ENCODE measurements at regions not wholly inside any gene's neighbourhood (a gene's known extent, or its start where the extent isn't known, plus 50 kb on each side); places are given as distances from the start of the nearest gene placed in this dataset.

DNA sequence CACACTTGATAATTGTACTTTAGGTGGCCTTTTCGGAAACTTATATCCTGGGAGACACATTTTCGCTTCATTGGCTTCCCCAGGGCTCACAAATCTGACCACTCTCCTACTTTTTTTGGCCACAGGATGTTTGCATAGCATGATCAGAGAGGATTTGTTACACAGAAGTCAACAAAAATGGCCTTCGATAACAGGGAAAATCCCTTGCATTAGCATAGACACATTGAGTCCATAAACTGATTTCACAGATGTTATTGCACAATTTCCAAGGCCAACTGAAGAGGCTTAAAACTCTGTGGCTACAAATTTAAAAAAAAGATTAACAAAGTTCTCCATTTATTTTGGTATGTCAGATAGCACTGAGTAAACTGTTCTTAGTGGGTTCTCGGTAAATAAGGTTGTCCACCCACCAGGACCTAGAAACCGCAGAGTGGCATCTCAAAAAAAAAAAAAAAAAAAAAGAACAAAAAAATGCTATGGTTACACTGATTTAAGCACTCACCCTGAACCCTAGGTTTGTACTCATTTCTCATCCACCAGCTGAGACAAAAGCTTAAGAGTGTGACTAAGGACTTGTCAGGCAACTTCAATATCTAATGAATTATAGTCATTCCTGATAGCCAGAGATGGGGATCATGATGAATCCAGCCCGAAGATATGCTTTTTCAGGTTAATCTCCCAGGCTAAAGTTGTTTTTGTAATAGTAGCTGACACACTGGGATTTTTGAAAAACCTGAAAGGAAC lies 188.9 kb upstream of the SYNPR start:
- Histone ChIP-seq H3K9ac (ENCODE audit: low read depth in 1 of 2, low read length in 2 of 2) (no peak overlapping the region), H3K27me3 (ENCODE audit: control insufficient read depth in 2 of 2, insufficient read depth in 2 of 2, low read length in 2 of 2) (no peaks in the 10 kb centered on the region), H3K27ac (ENCODE audit: low read depth in 2 of 2, low read length in 2 of 2) (no peak overlapping the region), H3K4me1 (ENCODE audit: control insufficient read depth in 2 of 2, insufficient read depth in 2 of 2, low read length in 2 of 2) (no peaks in the 10 kb centered on the region), H3K36me3 (ENCODE audit: control insufficient read depth in 2 of 2, insufficient read depth in 2 of 2, low read length in 2 of 2) (no peaks in the 10 kb centered on the region), H3K4me3 (ENCODE audit: low read length in 2 of 2) (no peak overlapping the region), H3K9me3 (ENCODE audit: control insufficient read depth in 2 of 2, low read length in 2 of 2) (no peaks in the 10 kb centered on the region)

DNA sequence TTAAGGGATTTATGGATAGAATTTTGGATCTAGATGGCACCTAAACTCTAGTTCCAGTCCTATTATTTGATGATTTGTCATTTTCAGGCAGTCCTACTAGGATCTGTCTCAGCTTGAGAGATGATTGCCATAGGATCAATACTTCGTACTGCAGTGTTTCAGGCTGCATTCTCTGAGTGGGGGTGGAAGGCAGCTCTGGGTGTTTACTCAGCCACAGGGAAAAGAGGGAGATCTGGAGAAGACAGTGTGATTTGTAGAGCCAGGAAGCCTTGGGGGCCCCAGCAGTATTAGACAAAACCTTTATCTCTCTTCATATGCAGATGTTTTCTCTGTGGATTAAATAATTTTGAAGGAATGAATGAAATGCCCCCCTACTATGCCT lies 188.4 kb upstream of the SYNPR start:
- no peaks in the 10 kb centered on the region for H3K36me3 ChIP-seq (ENCODE audit: control insufficient read depth in 2 of 2, insufficient read depth in 2 of 2, low read length in 2 of 2)
- H3K4me1 ChIP-seq (ENCODE audit: control insufficient read depth in 2 of 2, insufficient read depth in 2 of 2, low read length in 2 of 2) = no peaks in the 10 kb centered on the region
- no peaks in the 10 kb centered on the region for H3K9me3 ChIP-seq (ENCODE audit: control insufficient read depth in 2 of 2, low read length in 2 of 2)
- no peaks in the 10 kb centered on the region for H3K27me3 ChIP-seq (ENCODE audit: control insufficient read depth in 2 of 2, insufficient read depth in 2 of 2, low read length in 2 of 2)
- H3K27ac ChIP-seq (ENCODE audit: low read depth in 2 of 2, low read length in 2 of 2) = no peak overlapping the region
- no peak overlapping the region for H3K9ac ChIP-seq (ENCODE audit: low read depth in 1 of 2, low read length in 2 of 2)
- H3K4me3 ChIP-seq (ENCODE audit: low read length in 2 of 2) = no peak overlapping the region

DNA sequence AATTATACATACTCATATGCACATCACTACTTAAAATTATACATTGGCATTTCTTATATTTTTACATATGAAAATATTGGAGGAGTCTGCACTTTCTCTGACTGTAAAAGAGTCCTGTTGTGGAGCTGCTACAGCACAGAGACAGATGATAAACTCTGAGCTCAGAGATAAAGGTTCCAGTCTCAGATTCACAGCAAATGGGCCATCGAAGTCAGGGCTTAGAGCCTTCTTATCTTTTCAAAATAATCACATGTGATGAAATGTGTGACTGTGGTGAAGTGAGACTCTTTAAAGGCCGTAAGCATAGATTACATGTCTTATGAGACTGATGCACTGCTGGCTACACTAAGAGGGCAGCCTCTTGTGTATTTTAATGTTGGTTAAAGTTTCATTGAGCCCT lies 187.5 kb upstream of the SYNPR start:
- Histone ChIP-seq H3K27ac (ENCODE audit: low read depth in 2 of 2, low read length in 2 of 2) (no peak overlapping the region), H3K4me1 (ENCODE audit: control insufficient read depth in 2 of 2, insufficient read depth in 2 of 2, low read length in 2 of 2) (no peaks in the 10 kb centered on the region), H3K9me3 (ENCODE audit: control insufficient read depth in 2 of 2, low read length in 2 of 2) (no peaks in the 10 kb centered on the region), H3K9ac (ENCODE audit: low read depth in 1 of 2, low read length in 2 of 2) (no peak overlapping the region), H3K36me3 (ENCODE audit: control insufficient read depth in 2 of 2, insufficient read depth in 2 of 2, low read length in 2 of 2) (no peaks in the 10 kb centered on the region), H3K27me3 (ENCODE audit: control insufficient read depth in 2 of 2, insufficient read depth in 2 of 2, low read length in 2 of 2) (no peaks in the 10 kb centered on the region), H3K4me3 (ENCODE audit: low read length in 2 of 2) (no peak overlapping the region)

DNA sequence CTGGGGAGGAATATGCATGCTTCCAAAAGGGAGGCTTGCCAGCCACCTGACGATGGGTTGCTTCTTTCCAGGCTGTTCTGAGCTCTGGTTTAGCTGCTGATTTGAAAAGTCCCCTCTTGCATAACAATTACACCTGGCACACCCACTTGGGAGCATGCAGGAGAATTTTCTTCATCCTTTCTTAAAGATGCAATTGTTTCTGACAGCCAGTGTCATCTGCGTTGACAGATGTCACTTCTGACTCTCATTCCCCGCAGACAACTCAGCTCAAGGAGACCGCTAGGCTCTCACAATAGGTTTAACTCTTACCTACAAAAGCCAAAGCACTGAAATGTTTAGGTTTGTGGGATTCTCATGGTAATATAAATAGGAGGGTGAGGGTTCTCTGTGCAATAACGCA lies 185.6 kb upstream of the SYNPR start:
- H3K27ac ChIP-seq (ENCODE audit: low read depth in 2 of 2, low read length in 2 of 2) = no peak overlapping the region
- no peaks in the 10 kb centered on the region for H3K36me3 ChIP-seq (ENCODE audit: control insufficient read depth in 2 of 2, insufficient read depth in 2 of 2, low read length in 2 of 2)
- no peak overlapping the region for H3K4me3 ChIP-seq (ENCODE audit: low read length in 2 of 2)
- no peaks in the 10 kb centered on the region for H3K9me3 ChIP-seq (ENCODE audit: control insufficient read depth in 2 of 2, low read length in 2 of 2)
- H3K4me1 ChIP-seq (ENCODE audit: control insufficient read depth in 2 of 2, insufficient read depth in 2 of 2, low read length in 2 of 2) = no peaks in the 10 kb centered on the region
- no peaks in the 10 kb centered on the region for H3K27me3 ChIP-seq (ENCODE audit: control insufficient read depth in 2 of 2, insufficient read depth in 2 of 2, low read length in 2 of 2)
- no peak overlapping the region for H3K9ac ChIP-seq (ENCODE audit: low read depth in 1 of 2, low read length in 2 of 2)

DNA sequence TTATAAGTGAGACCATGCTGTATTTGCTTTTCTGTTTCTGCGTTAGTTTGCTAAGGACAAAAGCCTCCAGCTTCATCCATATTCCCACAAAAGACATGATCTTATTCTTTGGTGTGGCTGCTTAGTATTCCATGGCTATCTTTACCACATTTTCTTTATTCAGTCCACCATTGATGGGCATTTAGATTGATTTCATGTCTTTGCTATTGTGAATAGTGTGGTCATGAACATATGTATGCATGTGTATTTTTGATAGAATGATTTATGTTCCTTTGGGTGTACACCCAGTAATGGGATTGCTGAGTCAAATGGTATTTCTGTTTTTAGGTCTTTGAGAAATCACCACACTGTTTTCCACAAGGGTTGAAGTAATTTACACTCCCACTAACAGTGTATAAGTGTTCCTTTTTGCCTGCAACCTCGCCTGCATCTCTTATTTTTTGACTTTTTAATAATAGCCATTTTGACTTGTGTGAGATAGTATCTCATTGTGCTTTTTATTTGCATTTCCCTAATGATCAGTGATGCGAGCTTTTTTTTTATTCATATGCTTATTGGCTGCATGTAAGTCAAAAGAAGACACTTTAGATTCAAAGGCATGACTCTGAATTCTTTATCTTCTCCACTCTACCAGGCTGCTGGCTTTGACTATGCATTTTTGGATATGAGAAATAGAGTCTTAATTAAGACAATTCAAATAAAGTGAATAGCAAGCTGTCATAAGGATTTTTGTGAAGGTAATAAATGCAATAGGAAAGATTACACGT lies 183.3 kb upstream of the SYNPR start:
- Histone ChIP-seq H3K9me3 (ENCODE audit: control insufficient read depth in 2 of 2, low read length in 2 of 2) (no peaks in the 10 kb centered on the region), H3K27me3 (ENCODE audit: control insufficient read depth in 2 of 2, insufficient read depth in 2 of 2, low read length in 2 of 2) (no peaks in the 10 kb centered on the region), H3K4me1 (ENCODE audit: control insufficient read depth in 2 of 2, insufficient read depth in 2 of 2, low read length in 2 of 2) (no peaks in the 10 kb centered on the region), H3K36me3 (ENCODE audit: control insufficient read depth in 2 of 2, insufficient read depth in 2 of 2, low read length in 2 of 2) (no peaks in the 10 kb centered on the region), H3K27ac (ENCODE audit: low read depth in 2 of 2, low read length in 2 of 2) (no peak overlapping the region), H3K4me3 (ENCODE audit: low read length in 2 of 2) (no peak overlapping the region), H3K9ac (ENCODE audit: low read depth in 1 of 2, low read length in 2 of 2) (no peak overlapping the region)

DNA sequence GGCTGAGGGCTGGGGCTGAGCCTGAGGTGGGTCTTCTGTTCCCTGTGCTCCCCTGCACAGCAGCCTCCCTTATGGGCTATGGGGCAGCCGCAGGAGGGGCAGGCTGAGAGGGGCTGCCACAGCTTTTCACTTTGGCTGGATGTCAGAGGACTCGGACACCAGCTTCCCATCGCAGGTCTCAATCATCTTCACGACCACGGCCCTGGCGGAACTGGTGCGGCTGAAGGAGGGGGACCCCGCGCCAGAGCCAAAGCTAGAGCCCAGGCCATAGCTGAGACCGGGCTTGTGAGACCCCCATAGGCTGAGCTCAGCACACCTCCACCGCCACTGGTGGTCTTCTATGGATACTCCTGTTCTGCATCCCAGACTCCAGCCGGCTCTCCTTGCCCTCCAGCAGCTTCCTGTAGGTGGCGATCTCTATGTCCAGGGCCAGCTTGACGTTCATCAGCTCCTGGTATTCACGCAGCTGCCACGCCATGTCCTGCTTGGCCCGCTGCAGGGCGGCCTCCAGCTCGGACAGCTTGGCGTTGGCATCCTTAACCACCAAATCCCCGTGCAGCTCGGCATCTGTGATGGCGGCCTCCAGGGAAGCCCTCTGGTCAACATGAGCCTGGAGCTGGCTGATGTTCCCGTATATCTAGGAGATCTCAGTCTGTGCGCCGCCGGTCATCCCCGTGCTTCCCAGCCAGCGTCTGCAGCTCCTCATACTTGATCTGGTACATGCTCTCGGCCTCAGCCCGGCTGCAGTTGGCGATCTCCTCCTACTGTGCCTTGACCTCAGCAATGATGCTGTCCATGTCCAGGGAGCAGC lies 181.7 kb upstream of the SYNPR start:
- Histone ChIP-seq H3K4me3 (ENCODE audit: low read length in 2 of 2) (no peak overlapping the region), H3K9me3 (ENCODE audit: control insufficient read depth in 2 of 2, low read length in 2 of 2) (no peaks in the 10 kb centered on the region), H3K36me3 (ENCODE audit: control insufficient read depth in 2 of 2, insufficient read depth in 2 of 2, low read length in 2 of 2) (no peaks in the 10 kb centered on the region), H3K4me1 (ENCODE audit: control insufficient read depth in 2 of 2, insufficient read depth in 2 of 2, low read length in 2 of 2) (no peaks in the 10 kb centered on the region), H3K27ac (ENCODE audit: low read depth in 2 of 2, low read length in 2 of 2) (no peak overlapping the region), H3K9ac (ENCODE audit: low read depth in 1 of 2, low read length in 2 of 2) (no peak overlapping the region), H3K27me3 (ENCODE audit: control insufficient read depth in 2 of 2, insufficient read depth in 2 of 2, low read length in 2 of 2) (no peaks in the 10 kb centered on the region)

DNA sequence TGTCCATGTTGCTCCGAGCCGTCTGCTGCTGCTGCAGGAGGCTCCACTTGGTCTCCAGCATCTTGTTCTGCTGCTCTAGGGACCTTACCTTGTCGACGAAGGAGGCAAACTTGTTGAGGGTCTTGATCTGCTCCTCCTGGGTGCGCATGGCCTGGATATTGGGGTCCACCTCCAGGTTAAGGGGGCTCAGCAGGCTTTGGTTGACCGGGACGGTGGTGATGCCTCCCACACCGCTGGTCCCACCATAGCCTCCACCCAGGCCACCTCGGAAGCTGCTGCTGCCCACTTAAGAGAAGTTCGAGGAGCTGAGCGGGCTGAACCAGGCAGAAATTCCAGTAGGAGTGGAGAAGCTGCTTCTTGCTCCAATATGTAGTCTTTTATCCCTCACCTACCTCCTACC lies 180.7 kb upstream of the SYNPR start:
- Histone ChIP-seq H3K9ac (ENCODE audit: low read depth in 1 of 2, low read length in 2 of 2) (no peak overlapping the region), H3K4me1 (ENCODE audit: control insufficient read depth in 2 of 2, insufficient read depth in 2 of 2, low read length in 2 of 2) (no peaks in the 10 kb centered on the region), H3K36me3 (ENCODE audit: control insufficient read depth in 2 of 2, insufficient read depth in 2 of 2, low read length in 2 of 2) (no peaks in the 10 kb centered on the region), H3K27me3 (ENCODE audit: control insufficient read depth in 2 of 2, insufficient read depth in 2 of 2, low read length in 2 of 2) (no peaks in the 10 kb centered on the region), H3K27ac (ENCODE audit: low read depth in 2 of 2, low read length in 2 of 2) (no peak overlapping the region), H3K4me3 (ENCODE audit: low read length in 2 of 2) (no peak overlapping the region), H3K9me3 (ENCODE audit: control insufficient read depth in 2 of 2, low read length in 2 of 2) (no peaks in the 10 kb centered on the region)

DNA sequence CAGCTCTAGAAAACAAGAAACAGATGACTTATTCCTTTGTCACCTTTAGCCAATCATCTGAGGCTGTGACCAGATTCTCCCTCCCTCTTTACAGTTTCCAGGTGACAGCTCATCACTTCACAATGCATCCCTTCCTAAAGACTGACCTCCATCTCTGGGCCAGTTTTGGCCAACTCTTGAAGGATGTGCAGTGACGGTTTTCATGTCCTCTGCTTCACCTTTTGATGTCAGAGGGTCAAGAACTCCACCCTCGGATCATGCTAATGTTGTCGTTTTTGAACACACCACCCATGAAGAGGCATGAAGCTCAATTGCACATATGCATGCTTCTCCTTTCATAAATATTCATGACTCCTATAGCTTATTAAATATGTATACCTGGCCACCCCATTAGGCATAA lies 161.2 kb upstream of the SYNPR start:
- Histone ChIP-seq H3K27ac (ENCODE audit: low read depth in 2 of 2, low read length in 2 of 2) (no peak overlapping the region), H3K36me3 (ENCODE audit: control insufficient read depth in 2 of 2, insufficient read depth in 2 of 2, low read length in 2 of 2) (no peaks in the 10 kb centered on the region), H3K9ac (ENCODE audit: low read depth in 1 of 2, low read length in 2 of 2) (no peak overlapping the region), H3K9me3 (ENCODE audit: control insufficient read depth in 2 of 2, low read length in 2 of 2) (no peaks in the 10 kb centered on the region), H3K4me1 (ENCODE audit: control insufficient read depth in 2 of 2, insufficient read depth in 2 of 2, low read length in 2 of 2) (no peaks in the 10 kb centered on the region), H3K4me3 (ENCODE audit: low read length in 2 of 2) (no peak overlapping the region), H3K27me3 (ENCODE audit: control insufficient read depth in 2 of 2, insufficient read depth in 2 of 2, low read length in 2 of 2) (no peaks in the 10 kb centered on the region)

DNA sequence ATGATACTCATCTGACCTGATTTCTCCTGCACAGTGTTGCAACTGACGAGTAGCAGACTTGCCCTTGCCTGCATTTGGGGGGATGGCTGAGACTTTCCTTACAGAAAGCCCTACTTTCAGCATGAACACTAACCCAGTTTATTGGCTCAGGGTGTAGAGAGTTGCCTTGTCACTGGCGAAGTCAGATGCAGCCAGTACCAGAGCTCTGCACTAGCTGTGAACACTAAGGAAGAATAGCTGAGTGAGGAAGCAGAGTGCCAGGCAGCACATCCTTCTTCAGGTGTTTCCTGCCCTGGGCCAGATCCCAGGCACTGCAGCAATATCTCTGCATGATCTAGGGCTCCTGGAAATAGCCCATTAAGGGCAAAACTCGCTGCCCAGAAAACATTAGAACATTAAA lies 154.0 kb upstream of the SYNPR start:
- no peaks in the 10 kb centered on the region for H3K36me3 ChIP-seq (ENCODE audit: control insufficient read depth in 2 of 2, insufficient read depth in 2 of 2, low read length in 2 of 2)

DNA sequence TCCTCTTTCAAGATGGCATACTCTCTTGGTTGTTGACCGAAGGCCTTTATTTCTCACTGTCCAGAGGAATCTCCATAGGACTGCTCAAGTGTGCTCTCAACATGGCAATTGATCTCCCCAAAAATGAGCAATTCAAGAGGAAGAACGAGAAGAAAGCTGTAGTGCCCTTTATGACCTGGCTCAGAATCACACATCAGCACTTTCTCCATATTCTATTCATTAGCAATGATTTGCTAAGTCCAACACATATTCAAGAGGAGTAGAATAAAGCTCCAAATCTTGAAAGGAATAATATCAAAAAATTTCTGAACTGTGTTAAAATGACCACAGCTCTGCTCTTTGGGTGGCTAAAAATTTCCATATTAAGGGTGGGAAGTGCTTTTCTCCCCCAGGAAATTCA lies 151.6 kb upstream of the SYNPR start:
- Histone ChIP-seq H3K9ac (ENCODE audit: low read depth in 1 of 2, low read length in 2 of 2) (no peak overlapping the region), H3K9me3 (ENCODE audit: control insufficient read depth in 2 of 2, low read length in 2 of 2) (no peaks in the 10 kb centered on the region), H3K27ac (ENCODE audit: low read depth in 2 of 2, low read length in 2 of 2) (no peak overlapping the region), H3K4me3 (ENCODE audit: low read length in 2 of 2) (no peak overlapping the region), H3K36me3 (ENCODE audit: control insufficient read depth in 2 of 2, insufficient read depth in 2 of 2, low read length in 2 of 2) (no peaks in the 10 kb centered on the region), H3K27me3 (ENCODE audit: control insufficient read depth in 2 of 2, insufficient read depth in 2 of 2, low read length in 2 of 2) (no peaks in the 10 kb centered on the region), H3K4me1 (ENCODE audit: control insufficient read depth in 2 of 2, insufficient read depth in 2 of 2, low read length in 2 of 2) (no peaks in the 10 kb centered on the region)

More for the DNA sequence above, 154.0 kb upstream of the SYNPR start:
- Histone ChIP-seq H3K27me3 (ENCODE audit: control insufficient read depth in 2 of 2, insufficient read depth in 2 of 2, low read length in 2 of 2) (no peaks in the 10 kb centered on the region), H3K4me3 (ENCODE audit: low read length in 2 of 2) (no peak overlapping the region), H3K27ac (ENCODE audit: low read depth in 2 of 2, low read length in 2 of 2) (no peak overlapping the region), H3K9me3 (ENCODE audit: control insufficient read depth in 2 of 2, low read length in 2 of 2) (no peaks in the 10 kb centered on the region), H3K4me1 (ENCODE audit: control insufficient read depth in 2 of 2, insufficient read depth in 2 of 2, low read length in 2 of 2) (no peaks in the 10 kb centered on the region), H3K9ac (ENCODE audit: low read depth in 1 of 2, low read length in 2 of 2) (no peak overlapping the region)
